Ectodermal cell (in vitro differentiated cells): ENCODE measurements at regions not wholly inside any gene's neighbourhood (a gene's known extent, or its start where the extent isn't known, plus 50 kb on each side); places are given as distances from the start of the nearest gene placed in this dataset.
"Not testable (repeated sequence)": the region's sequence is repeated elsewhere in the genome, so short reads cannot be mapped to it uniquely, and the experiment has no call there.

ENCODE experiments used
- H3K27ac ChIP-seq: 2 replicates; pipeline ENCODE4 v1.7.0; 2013; ENCODE audit warnings: mild to moderate bottlenecking, low read depth, low read length; ENCODE audit not compliant: insufficient read depth, poor library complexity, severe bottlenecking
- H3K27me3 ChIP-seq: 2 replicates; pipeline ENCODE4 v1.7.0; 2013; ENCODE audit warnings: mild to moderate bottlenecking, low read length; ENCODE audit not compliant: insufficient read depth, control insufficient read depth, poor library complexity, severe bottlenecking
- H3K36me3 ChIP-seq: one replicate; pipeline ENCODE4 v1.7.0; 2013; ENCODE audit warnings: low read length; ENCODE audit not compliant: control insufficient read depth, insufficient read depth
- H3K4me1 ChIP-seq: one replicate; pipeline ENCODE4 v1.7.0; 2013; ENCODE audit warnings: low read length; ENCODE audit not compliant: control insufficient read depth, insufficient read depth
- H3K4me3 ChIP-seq: 2 replicates; pipeline ENCODE4 v1.7.0; 2013; ENCODE audit warnings: low read depth, low read length, control low read depth; ENCODE audit not compliant: insufficient read depth
- H3K9me3 ChIP-seq: 2 replicates; pipeline ENCODE4 v1.7.0; 2013; ENCODE audit warnings: mild to moderate bottlenecking, low read length, moderate library complexity; ENCODE audit not compliant: control insufficient read depth
- WGBS, 2 experiments: methylation state at CpG; one replicate each; pipeline ENCODE4 v1.1.7; 2013; ENCODE audit warnings: missing lambda C conversion rate in 2 of 2; 5-methylcytosine and 5-hydroxymethylcytosine counted together

DNA sequence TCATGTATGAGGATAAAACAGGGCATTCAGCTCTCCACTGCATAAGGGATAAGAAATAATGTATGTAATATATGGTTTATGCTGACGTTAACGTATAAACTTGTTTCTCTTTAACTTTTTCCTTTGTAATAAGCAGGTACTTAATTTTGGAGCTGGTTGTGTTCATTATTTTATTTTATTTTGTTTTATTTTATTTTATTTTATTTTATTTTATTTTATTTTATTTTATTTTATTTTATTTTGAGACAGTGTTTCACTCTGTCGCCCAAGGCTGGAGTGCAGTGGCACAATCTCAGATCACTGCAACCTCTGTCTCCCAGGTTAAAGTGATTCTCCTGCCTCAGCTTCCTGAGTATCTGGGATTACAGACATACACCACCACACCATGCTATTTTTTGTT, 1932.6 kb upstream of the TENM3 start:
- no peaks in the 10 kb centered on the region for H3K36me3 ChIP-seq
- H3K27ac ChIP-seq, result no peak overlapping the region
- H3K27me3 ChIP-seq, result no peaks in the 10 kb centered on the region
- H3K4me1 ChIP-seq, result no peaks in the 10 kb centered on the region
- no peaks in the 10 kb centered on the region for H3K9me3 ChIP-seq
- H3K4me3 ChIP-seq, result no peak overlapping the region
- WGBS, 2 experiments, result 93 to 100% methylated on average over 2 to 3 of the region's 3 CpGs

GRCh38 chr4:180314972-180315371, 1928.2 kb upstream of the TENM3 start:
- Histone ChIP-seq H3K4me1 (no peaks in the 10 kb centered on the region), H3K9me3 (no peaks in the 10 kb centered on the region), H3K27me3 (no peaks in the 10 kb centered on the region), H3K4me3 (no peak overlapping the region), H3K27ac (no peak overlapping the region), H3K36me3 (no peaks in the 10 kb centered on the region)
- WGBS, 2 experiments, result 73% methylated on average over 5 of the region's 5 CpGs

- Histone ChIP-seq H3K4me3 (no peak overlapping the region), H3K27ac (no peak overlapping the region), H3K36me3 (no peaks in the 10 kb centered on the region), H3K27me3 (no peaks in the 10 kb centered on the region), H3K4me1 (no peaks in the 10 kb centered on the region), H3K9me3 (no peaks in the 10 kb centered on the region)
- WGBS, 2 experiments, result 92 to 100% methylated on average over 2 of the region's 2 CpGs
Measured at GRCh38 chr4:180330521-180330920, 1912.7 kb upstream of the TENM3 start.

GRCh38 chr4:180333162-180333561, 1910.0 kb upstream of the TENM3 start:
- no peaks in the 10 kb centered on the region for H3K36me3 ChIP-seq
- 98 to 100% methylated on average over 2 of the region's 4 CpGs for WGBS, 2 experiments
- no peaks in the 10 kb centered on the region for H3K9me3 ChIP-seq

GRCh38 chr4:180335566-180335965, 1907.6 kb upstream of the TENM3 start:
- H3K4me3 ChIP-seq, result no peak overlapping the region
- no CpG with 5 or more reads among the region's 1 CpG for WGBS, 2 experiments
- H3K27ac ChIP-seq, result peak overlapping the region; percentile 32
- H3K27me3 ChIP-seq, result no peaks in the 10 kb centered on the region
- no peaks in the 10 kb centered on the region for H3K36me3 ChIP-seq
- no peaks in the 10 kb centered on the region for H3K9me3 ChIP-seq
- no peaks in the 10 kb centered on the region for H3K4me1 ChIP-seq

More at GRCh38 chr4:180333162-180333561, 1910.0 kb upstream of the TENM3 start:
- H3K4me3 ChIP-seq, result no peak overlapping the region
- no peak overlapping the region for H3K27ac ChIP-seq
- H3K4me1 ChIP-seq, result no peaks in the 10 kb centered on the region
- no peaks in the 10 kb centered on the region for H3K27me3 ChIP-seq

DNA sequence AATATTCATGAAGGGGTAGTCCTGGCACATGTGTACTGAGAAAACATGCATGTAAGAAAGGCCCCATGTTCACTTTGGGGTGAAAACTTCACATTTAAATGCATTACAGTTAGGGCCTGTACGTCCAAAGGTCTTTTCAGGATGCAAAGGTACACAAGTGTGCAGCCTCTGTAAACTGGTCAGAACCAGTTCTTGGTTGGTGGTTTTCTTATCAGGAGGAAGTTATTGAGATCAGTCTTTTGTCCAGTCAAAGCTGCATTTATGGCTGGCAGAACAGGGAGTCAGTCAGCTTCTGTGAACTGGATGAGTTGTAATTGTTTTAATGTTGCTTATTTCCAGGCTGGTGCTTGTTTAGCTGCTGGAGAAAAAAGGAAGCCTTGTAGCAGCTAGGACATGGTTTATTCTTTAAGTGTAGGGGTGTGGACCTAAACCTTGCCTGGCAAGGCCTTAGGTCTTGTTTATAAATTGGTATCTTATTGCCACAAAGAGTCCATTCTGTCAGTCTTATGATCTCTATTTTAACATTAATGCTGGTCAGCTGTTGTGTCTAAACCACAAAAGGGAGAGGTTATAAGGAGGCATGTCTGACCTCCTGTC, 1906.6 kb upstream of the TENM3 start:
- Histone ChIP-seq H3K9me3 (no peaks in the 10 kb centered on the region), H3K27me3 (no peaks in the 10 kb centered on the region), H3K27ac (no peak overlapping the region), H3K36me3 (no peaks in the 10 kb centered on the region), H3K4me1 (no peaks in the 10 kb centered on the region), H3K4me3 (no peak overlapping the region)
- 0% methylated on average over 1 of the region's 1 CpG for WGBS, 2 experiments

DNA sequence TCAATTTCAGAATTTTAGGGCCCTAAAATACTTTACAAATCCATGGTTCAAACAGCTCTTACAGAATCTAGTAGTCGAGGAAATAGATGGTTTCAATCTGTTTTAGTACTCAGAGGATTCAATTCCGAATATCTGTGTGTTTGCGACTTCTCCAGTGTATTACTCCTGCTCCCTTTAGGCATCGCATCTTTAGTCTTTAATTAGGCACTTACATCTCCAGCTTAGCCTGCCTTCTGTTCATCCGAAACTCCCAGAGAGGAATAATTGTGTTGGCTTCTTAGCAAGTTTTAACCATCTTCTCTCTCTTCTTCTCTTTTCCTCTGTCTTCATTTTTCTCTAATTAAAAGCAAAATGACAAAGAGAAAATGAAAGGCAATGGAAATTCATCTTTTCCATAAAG, 1901.3 kb upstream of the TENM3 start:
- no peaks in the 10 kb centered on the region for H3K27me3 ChIP-seq
- no peaks in the 10 kb centered on the region for H3K36me3 ChIP-seq

GRCh38 chr4:180350901-180351300, 1892.3 kb upstream of the TENM3 start:
- Histone ChIP-seq H3K9me3 (no peaks in the 10 kb centered on the region), H3K36me3 (no peaks in the 10 kb centered on the region), H3K27ac (no peak overlapping the region), H3K4me3 (no peak overlapping the region), H3K4me1 (no peaks in the 10 kb centered on the region), H3K27me3 (no peaks in the 10 kb centered on the region)
- 100% methylated on average over 2 of the region's 2 CpGs; no CpG with 5 or more reads in 1 of the 2 experiments for WGBS, 2 experiments

More for the DNA sequence above, 1901.3 kb upstream of the TENM3 start:
- 87 to 95% methylated on average over 5 of the region's 5 CpGs for WGBS, 2 experiments
- H3K4me1 ChIP-seq, result no peaks in the 10 kb centered on the region
- no peak overlapping the region for H3K27ac ChIP-seq
- H3K4me3 ChIP-seq, result no peak overlapping the region
- H3K9me3 ChIP-seq, result no peaks in the 10 kb centered on the region

GRCh38 chr4:180356766-180357165, 1886.4 kb upstream of the TENM3 start:
- no peaks in the 10 kb centered on the region for H3K9me3 ChIP-seq
- H3K27ac ChIP-seq, result no peak overlapping the region
- no peaks in the 10 kb centered on the region for H3K27me3 ChIP-seq
- H3K4me3 ChIP-seq, result no peak overlapping the region
- no peaks in the 10 kb centered on the region for H3K4me1 ChIP-seq
- no peaks in the 10 kb centered on the region for H3K36me3 ChIP-seq

GRCh38 chr4:180360113-180360512, 1883.1 kb upstream of the TENM3 start:
- H3K27ac ChIP-seq, H3K27me3 ChIP-seq, H3K4me3 ChIP-seq, H3K4me1 ChIP-seq, H3K36me3 ChIP-seq, H3K9me3 ChIP-seq: not testable (repeated sequence)
- 90 to 92% methylated on average over 2 to 3 of the region's 4 CpGs for WGBS, 2 experiments

DNA sequence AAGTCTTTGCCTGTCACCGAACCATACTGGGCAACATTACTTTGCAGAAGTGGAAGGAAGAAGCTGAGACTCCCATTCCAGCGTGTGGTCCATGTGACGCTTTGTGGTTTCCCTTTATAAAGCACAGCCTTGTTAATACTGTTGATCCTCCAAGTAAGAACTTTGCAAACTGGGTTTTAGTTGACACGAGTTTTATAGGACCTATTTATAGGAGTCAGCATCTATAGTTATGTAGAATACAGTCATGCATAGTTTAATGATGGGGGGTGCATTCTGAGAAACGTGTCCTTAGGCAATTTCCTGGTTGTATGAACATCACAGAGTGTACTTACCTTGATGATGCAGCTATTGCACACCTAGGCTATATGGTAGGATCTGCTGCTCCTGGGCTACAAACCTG, 1879.4 kb upstream of the TENM3 start:
- Histone ChIP-seq H3K9me3 (no peaks in the 10 kb centered on the region), H3K4me3 (no peak overlapping the region), H3K4me1 (no peaks in the 10 kb centered on the region), H3K27me3 (no peaks in the 10 kb centered on the region), H3K36me3 (no peaks in the 10 kb centered on the region), H3K27ac (no peak overlapping the region)
- 64 to 73% methylated on average over 5 of the region's 5 CpGs for WGBS, 2 experiments
